HG02763 (cell line): ENCODE measurements at regions not wholly inside any gene's neighbourhood (a gene's known extent, or its start where the extent isn't known, plus 50 kb on each side); places are given as distances from the start of the nearest gene placed in this dataset.
A peak's percentile ranks its signal among the peaks of the same experiment; 100 is the strongest.
"Not testable (repeated sequence)": the region's sequence is repeated elsewhere in the genome, so short reads cannot be mapped to it uniquely, and the experiment has no call there.

Experiments
- ATAC-seq: cut with Tn5 transposase; IDR thresholded peaks from one replicate; pipeline ENCODE4 v1.9.1; 2021; ENCODE audit warnings: mild to moderate bottlenecking, moderate library complexity; ENCODE audit not compliant: unreplicated experiment

- peak; percentile 70 for ATAC-seq
Measured at GRCh38 chr6:15936503-15936902, 192.4 kb upstream of the MYLIP start.

GRCh38 chr6:15935661-15936060, 193.2 kb upstream of the MYLIP start:
- ATAC-seq, result no peak

GRCh38 chr6:15931697-15932096, 197.2 kb upstream of the MYLIP start:
- not testable (repeated sequence) for ATAC-seq

- ATAC-seq, result no peak
Measured at GRCh38 chr6:15930207-15930606, 198.7 kb upstream of the MYLIP start.

GRCh38 chr6:15929685-15930084, 199.2 kb upstream of the MYLIP start:
- no peak for ATAC-seq

GRCh38 chr6:15927531-15928225, 201.2 kb upstream of the MYLIP start:
- ATAC-seq, result no peak

- ATAC-seq, result no peak
Measured at GRCh38 chr6:15926256-15926655, 202.6 kb upstream of the MYLIP start.

- ATAC-seq, result no peak
Measured at GRCh38 chr6:15924893-15925292, 204.0 kb upstream of the MYLIP start.

- ATAC-seq, result no peak
Measured at GRCh38 chr6:15922510-15923250, 206.2 kb upstream of the MYLIP start.

- ATAC-seq, result no peak
Measured at GRCh38 chr6:15921243-15921642, 207.6 kb upstream of the MYLIP start.

GRCh38 chr6:15916581-15916980, 212.3 kb upstream of the MYLIP start:
- ATAC-seq, result no peak

GRCh38 chr6:15915508-15916178, 213.2 kb upstream of the MYLIP start:
- ATAC-seq, result no peak

GRCh38 chr6:15914553-15914952, 214.3 kb upstream of the MYLIP start:
- ATAC-seq, result no peak

GRCh38 chr6:15913573-15913972, 215.3 kb upstream of the MYLIP start:
- ATAC-seq, result no peak

GRCh38 chr6:15912505-15913400, 216.1 kb upstream of the MYLIP start:
- ATAC-seq, result no peak

- no peak for ATAC-seq
Measured at GRCh38 chr6:15911753-15912504, 217.0 kb upstream of the MYLIP start.

GRCh38 chr6:15909290-15910070, 219.4 kb upstream of the MYLIP start:
- ATAC-seq, result no peak

GRCh38 chr6:15908871-15909270, 220.0 kb upstream of the MYLIP start:
- no peak for ATAC-seq

GRCh38 chr6:15907914-15908518, 220.9 kb upstream of the MYLIP start:
- no peak for ATAC-seq
